ENCODE measurements at regions not wholly inside any gene's neighbourhood (a gene's known extent, or its start where the extent isn't known, plus 50 kb on each side); places are given as distances from the start of the nearest gene placed in this dataset.

- H3K9me3 ChIP-seq, result no peaks in the 10 kb centered on the region
- peaks cover 2% of the 10 kb centered on the region for H3K4me1 ChIP-seq (replicated peaks)
- H3K36me3 ChIP-seq, result no peaks in the 10 kb centered on the region
- H3K27me3 ChIP-seq (replicated peaks; ENCODE audit: insufficient read depth), result no peaks in the 10 kb centered on the region
- no peak for DNase-seq (ENCODE audit: low spot score)
- TF ChIP-seq POLR2A (IDR thresholded peaks at IDR 0.05) (no peak), CTCF (IDR thresholded peaks at IDR 0.05) (no peak), POLR2AphosphoS5 (IDR thresholded peaks at IDR 0.05) (no peak)
- H3K27ac ChIP-seq, result no peak overlapping the region
- no peak overlapping the region for H3K4me3 ChIP-seq
- intact Hi-C loops (cut with DNase I), result no loop called here
- 85% methylated on average over 4 of the region's 4 CpGs for WGBS
Observed at GRCh38 chr11:115698243-115698642, 194.0 kb upstream of the CADM1 start.

- Histone ChIP-seq H3K4me1 (replicated peaks) (peaks cover 2% of the 10 kb centered on the region), H3K36me3 (no peaks in the 10 kb centered on the region), H3K4me3 (no peak overlapping the region), H3K9me3 (no peaks in the 10 kb centered on the region), H3K27ac (no peak overlapping the region), H3K27me3 (replicated peaks; ENCODE audit: insufficient read depth) (no peaks in the 10 kb centered on the region)
- 51% methylated on average over 4 of the region's 4 CpGs for WGBS
- DNase-seq (ENCODE audit: low spot score), result no peak
- intact Hi-C loops (cut with DNase I), result no loop called here
- TF ChIP-seq CTCF (IDR thresholded peaks at IDR 0.05) (no peak), POLR2A (IDR thresholded peaks at IDR 0.05) (no peak), POLR2AphosphoS5 (IDR thresholded peaks at IDR 0.05) (no peak)
Observed at GRCh38 chr11:115696563-115696962, 192.3 kb upstream of the CADM1 start.

GRCh38 chr11:115695677-115696364 lies 191.6 kb upstream of the CADM1 start:
- intact Hi-C loops (cut with DNase I), result no loop called here
- no peaks in the 10 kb centered on the region for H3K36me3 ChIP-seq
- TF ChIP-seq CTCF (IDR thresholded peaks at IDR 0.05) (no peak), POLR2A (IDR thresholded peaks at IDR 0.05) (no peak), POLR2AphosphoS5 (IDR thresholded peaks at IDR 0.05) (no peak)
- WGBS, result 62% methylated on average over 5 of the region's 5 CpGs
- H3K4me1 ChIP-seq (replicated peaks), result peaks cover 2% of the 10 kb centered on the region
- no peak for DNase-seq (ENCODE audit: low spot score)
- no peak overlapping the region for H3K4me3 ChIP-seq
- no peak overlapping the region for H3K27ac ChIP-seq
- no peaks in the 10 kb centered on the region for H3K9me3 ChIP-seq
- H3K27me3 ChIP-seq (replicated peaks; ENCODE audit: insufficient read depth), result no peaks in the 10 kb centered on the region

GRCh38 chr11:115693002-115693401 lies 188.8 kb upstream of the CADM1 start:
- no peak for DNase-seq (ENCODE audit: low spot score)
- H3K9me3 ChIP-seq, result no peaks in the 10 kb centered on the region
- intact Hi-C loops (cut with DNase I), result no loop called here
- TF ChIP-seq CTCF (IDR thresholded peaks at IDR 0.05), result no peak
- no peak for TF ChIP-seq POLR2A (IDR thresholded peaks at IDR 0.05)
- TF ChIP-seq POLR2AphosphoS5 (IDR thresholded peaks at IDR 0.05), result no peak
- 90% methylated on average over 3 of the region's 3 CpGs for WGBS
- H3K4me3 ChIP-seq, result no peak overlapping the region
- H3K27me3 ChIP-seq (replicated peaks; ENCODE audit: insufficient read depth), result no peaks in the 10 kb centered on the region
- H3K36me3 ChIP-seq, result no peaks in the 10 kb centered on the region
- H3K4me1 ChIP-seq (replicated peaks), result no peaks in the 10 kb centered on the region
- no peak overlapping the region for H3K27ac ChIP-seq

GRCh38 chr11:115691030-115691429 lies 186.8 kb upstream of the CADM1 start:
- DNase-seq (ENCODE audit: low spot score), result no peak
- TF ChIP-seq POLR2AphosphoS5 (IDR thresholded peaks at IDR 0.05) (no peak), CTCF (IDR thresholded peaks at IDR 0.05) (no peak), POLR2A (IDR thresholded peaks at IDR 0.05) (no peak)
- intact Hi-C loops (cut with DNase I), result no loop called here
- 95% methylated on average over 3 of the region's 3 CpGs for WGBS
- Histone ChIP-seq H3K27me3 (replicated peaks; ENCODE audit: insufficient read depth) (no peaks in the 10 kb centered on the region), H3K9me3 (no peaks in the 10 kb centered on the region), H3K36me3 (no peaks in the 10 kb centered on the region), H3K4me1 (replicated peaks) (no peaks in the 10 kb centered on the region), H3K27ac (no peak overlapping the region), H3K4me3 (no peak overlapping the region)

Data from prostate gland (tissue), 2 donors.